Activated naive CD8-positive, alpha-beta T cell treated with anti-CD3 and anti-CD28 coated beads, Interleukin-2, amount 50 U/mL, for 24 hours (primary cell): ENCODE measurements at regions not wholly inside any gene's neighbourhood (a gene's known extent, or its start where the extent isn't known, plus 50 kb on each side); places are given as distances from the start of the nearest gene placed in this dataset.

Experiments used
- ATAC-seq: fragments of 150-1000 bp; cut with Tn5 transposase; one replicate; pipeline ENCODE4 v1.10.0; 2021
- DNase-seq: peaks from one replicate; pipeline ENCODE4 v3.0.0; 2021
- H3K27ac Mint-ChIP-seq: one replicate; pipeline ENCODE4 v1.8.0; 2021; ENCODE audit warnings: mild to moderate bottlenecking, mixed read lengths
- H3K27me3 Mint-ChIP-seq: one replicate; pipeline ENCODE4 v1.8.0; 2021; ENCODE audit warnings: mixed read lengths
- H3K36me3 Mint-ChIP-seq: one replicate; pipeline ENCODE4 v1.8.0; 2021; ENCODE audit warnings: low read depth, mixed read lengths
- H3K4me1 Mint-ChIP-seq: one replicate; pipeline ENCODE4 v1.8.0; 2021; ENCODE audit warnings: mixed read lengths
- H3K4me3 Mint-ChIP-seq: one replicate; pipeline ENCODE4 v1.8.0; 2021; ENCODE audit warnings: mild to moderate bottlenecking, moderate library complexity, mixed read lengths
- H3K9me3 Mint-ChIP-seq: one replicate; pipeline ENCODE4 v1.8.0; 2021; ENCODE audit warnings: mixed read lengths

- DNase-seq (no peak), ATAC-seq (no peak)
- H3K4me3 Mint-ChIP-seq: no peak overlapping the region
- no peaks in the 10 kb centered on the region for H3K4me1 Mint-ChIP-seq
- no peaks in the 10 kb centered on the region for H3K27me3 Mint-ChIP-seq
- no peak overlapping the region for H3K27ac Mint-ChIP-seq
- no peaks in the 10 kb centered on the region for H3K9me3 Mint-ChIP-seq
- H3K36me3 Mint-ChIP-seq: no peaks in the 10 kb centered on the region
Measured at GRCh38 chr14:55734731-55735130, 154.7 kb downstream of the KTN1 start.

- H3K27me3 Mint-ChIP-seq: no peaks in the 10 kb centered on the region
- H3K9me3 Mint-ChIP-seq: no peaks in the 10 kb centered on the region
- DNase-seq (no peak), ATAC-seq (no peak)
- H3K4me1 Mint-ChIP-seq: no peaks in the 10 kb centered on the region
- H3K27ac Mint-ChIP-seq: no peak overlapping the region
- no peak overlapping the region for H3K4me3 Mint-ChIP-seq
- no peaks in the 10 kb centered on the region for H3K36me3 Mint-ChIP-seq
Measured at GRCh38 chr14:55739967-55740648, 160.1 kb downstream of the KTN1 start.

- no peaks in the 10 kb centered on the region for H3K9me3 Mint-ChIP-seq
- H3K36me3 Mint-ChIP-seq: no peaks in the 10 kb centered on the region
- no peak for DNase-seq
- H3K27ac Mint-ChIP-seq: no peak overlapping the region
- ATAC-seq: no peak
- no peak overlapping the region for H3K4me3 Mint-ChIP-seq
- no peaks in the 10 kb centered on the region for H3K27me3 Mint-ChIP-seq
- H3K4me1 Mint-ChIP-seq: no peaks in the 10 kb centered on the region
Measured at GRCh38 chr14:55740649-55740989, 160.6 kb downstream of the KTN1 start.

GRCh38 chr14:55741240-55741639 is 161.2 kb downstream of the KTN1 start:
- Mint-ChIP-seq H3K4me1 (no peaks in the 10 kb centered on the region), H3K4me3 (no peak overlapping the region), H3K27ac (no peak overlapping the region), H3K36me3 (no peaks in the 10 kb centered on the region), H3K27me3 (no peaks in the 10 kb centered on the region), H3K9me3 (no peaks in the 10 kb centered on the region)
- DNase-seq: no peak
- ATAC-seq: no peak

GRCh38 chr14:55743551-55743950 is 163.5 kb downstream of the KTN1 start:
- ATAC-seq: no peak
- no peak for DNase-seq
- no peak overlapping the region for H3K27ac Mint-ChIP-seq
- no peaks in the 10 kb centered on the region for H3K27me3 Mint-ChIP-seq
- no peaks in the 10 kb centered on the region for H3K36me3 Mint-ChIP-seq
- H3K4me1 Mint-ChIP-seq: no peaks in the 10 kb centered on the region
- H3K4me3 Mint-ChIP-seq: no peak overlapping the region
- no peaks in the 10 kb centered on the region for H3K9me3 Mint-ChIP-seq

- Mint-ChIP-seq H3K4me1 (no peaks in the 10 kb centered on the region), H3K4me3 (no peak overlapping the region), H3K27ac (no peak overlapping the region), H3K27me3 (no peaks in the 10 kb centered on the region), H3K36me3 (no peaks in the 10 kb centered on the region), H3K9me3 (no peaks in the 10 kb centered on the region)
- DNase-seq (no peak), ATAC-seq (no peak)
Measured at GRCh38 chr14:55744321-55744720, 164.3 kb downstream of the KTN1 start.

- H3K27me3 Mint-ChIP-seq: no peaks in the 10 kb centered on the region
- H3K4me3 Mint-ChIP-seq: no peak overlapping the region
- no peaks in the 10 kb centered on the region for H3K4me1 Mint-ChIP-seq
- H3K9me3 Mint-ChIP-seq: no peaks in the 10 kb centered on the region
- ATAC-seq (no peak), DNase-seq (no peak)
- no peak overlapping the region for H3K27ac Mint-ChIP-seq
- H3K36me3 Mint-ChIP-seq: no peaks in the 10 kb centered on the region
Measured at GRCh38 chr14:55745906-55746305, 165.9 kb downstream of the KTN1 start.

- DNase-seq: no peak
- Mint-ChIP-seq H3K4me3 (no peak overlapping the region), H3K27me3 (no peaks in the 10 kb centered on the region), H3K4me1 (no peaks in the 10 kb centered on the region), H3K27ac (no peak overlapping the region), H3K9me3 (no peaks in the 10 kb centered on the region), H3K36me3 (no peaks in the 10 kb centered on the region)
- no peak for ATAC-seq
Measured at GRCh38 chr14:55746558-55746957, 166.6 kb downstream of the KTN1 start.

- Mint-ChIP-seq H3K27me3 (no peaks in the 10 kb centered on the region), H3K9me3 (no peaks in the 10 kb centered on the region), H3K4me1 (no peaks in the 10 kb centered on the region), H3K4me3 (no peak overlapping the region), H3K36me3 (no peaks in the 10 kb centered on the region), H3K27ac (no peak overlapping the region)
- ATAC-seq: no peak
- DNase-seq: no peak
Measured at GRCh38 chr14:55747186-55747585, 167.2 kb downstream of the KTN1 start.

GRCh38 chr14:55749201-55749812 is 169.3 kb downstream of the KTN1 start:
- no peaks in the 10 kb centered on the region for H3K36me3 Mint-ChIP-seq
- no peaks in the 10 kb centered on the region for H3K4me1 Mint-ChIP-seq
- H3K27ac Mint-ChIP-seq: no peak overlapping the region
- H3K9me3 Mint-ChIP-seq: no peaks in the 10 kb centered on the region
- H3K4me3 Mint-ChIP-seq: no peak overlapping the region
- DNase-seq (no peak), ATAC-seq (no peak)
- no peaks in the 10 kb centered on the region for H3K27me3 Mint-ChIP-seq

GRCh38 chr14:55749946-55750345 is 169.9 kb downstream of the KTN1 start:
- Mint-ChIP-seq H3K9me3 (no peaks in the 10 kb centered on the region), H3K27me3 (no peaks in the 10 kb centered on the region), H3K4me3 (no peak overlapping the region), H3K27ac (no peak overlapping the region), H3K4me1 (no peaks in the 10 kb centered on the region), H3K36me3 (no peaks in the 10 kb centered on the region)
- no peak for ATAC-seq
- no peak for DNase-seq

- no peak overlapping the region for H3K4me3 Mint-ChIP-seq
- ATAC-seq (no peak), DNase-seq (no peak)
- no peaks in the 10 kb centered on the region for H3K27me3 Mint-ChIP-seq
- H3K4me1 Mint-ChIP-seq: no peaks in the 10 kb centered on the region
- no peaks in the 10 kb centered on the region for H3K36me3 Mint-ChIP-seq
- H3K27ac Mint-ChIP-seq: no peak overlapping the region
- H3K9me3 Mint-ChIP-seq: no peaks in the 10 kb centered on the region
Measured at GRCh38 chr14:55752580-55753390, 172.8 kb downstream of the KTN1 start.

GRCh38 chr14:55754471-55754870 is 174.5 kb downstream of the KTN1 start:
- no peaks in the 10 kb centered on the region for H3K27me3 Mint-ChIP-seq
- DNase-seq (no peak), ATAC-seq (no peak)
- H3K9me3 Mint-ChIP-seq: no peaks in the 10 kb centered on the region
- H3K4me3 Mint-ChIP-seq: no peak overlapping the region
- no peaks in the 10 kb centered on the region for H3K36me3 Mint-ChIP-seq
- H3K27ac Mint-ChIP-seq: no peak overlapping the region
- H3K4me1 Mint-ChIP-seq: no peaks in the 10 kb centered on the region

- H3K4me1 Mint-ChIP-seq: no peaks in the 10 kb centered on the region
- no peaks in the 10 kb centered on the region for H3K9me3 Mint-ChIP-seq
- no peaks in the 10 kb centered on the region for H3K36me3 Mint-ChIP-seq
- no peak for DNase-seq
- H3K4me3 Mint-ChIP-seq: no peak overlapping the region
- no peaks in the 10 kb centered on the region for H3K27me3 Mint-ChIP-seq
- ATAC-seq: no peak
- no peak overlapping the region for H3K27ac Mint-ChIP-seq
Measured at GRCh38 chr14:55754871-55755270, 174.9 kb downstream of the KTN1 start.

- no peaks in the 10 kb centered on the region for H3K36me3 Mint-ChIP-seq
- H3K4me1 Mint-ChIP-seq: no peaks in the 10 kb centered on the region
- no peaks in the 10 kb centered on the region for H3K9me3 Mint-ChIP-seq
- H3K4me3 Mint-ChIP-seq: no peak overlapping the region
- H3K27me3 Mint-ChIP-seq: no peaks in the 10 kb centered on the region
- ATAC-seq: no peak
- no peak overlapping the region for H3K27ac Mint-ChIP-seq
- no peak for DNase-seq
Measured at GRCh38 chr14:55756078-55756477, 176.1 kb downstream of the KTN1 start.
